ENCODE measurements at regions not wholly inside any gene's neighbourhood (a gene's known extent, or its start where the extent isn't known, plus 50 kb on each side); places are given as distances from the start of the nearest gene placed in this dataset.
"Not testable (repeated sequence)": the region's sequence is repeated elsewhere in the genome, so short reads cannot be mapped to it uniquely, and the experiment has no call there.

GRCh38 chr5:135279328-135279727 is 119.7 kb downstream of the MACROH2A1 start:
- no peak for DNase-seq (ENCODE audit: low read depth, low spot score)

- no peak for DNase-seq (ENCODE audit: low read depth, low spot score)
Measured at GRCh38 chr5:135276151-135276550, 122.9 kb downstream of the MACROH2A1 start.

- DNase-seq (ENCODE audit: low read depth, low spot score) = no peak
Measured at GRCh38 chr5:135273212-135273611, 125.8 kb downstream of the MACROH2A1 start.

- DNase-seq (ENCODE audit: low read depth, low spot score) = no peak
Measured at GRCh38 chr5:135272311-135272805, 126.7 kb downstream of the MACROH2A1 start.

GRCh38 chr5:135271533-135272310 is 127.3 kb downstream of the MACROH2A1 start:
- no peak for DNase-seq (ENCODE audit: low read depth, low spot score)

GRCh38 chr5:135269931-135270421 is 129.1 kb downstream of the MACROH2A1 start:
- no peak for DNase-seq (ENCODE audit: low read depth, low spot score)

GRCh38 chr5:135269199-135269598 is 129.8 kb downstream of the MACROH2A1 start:
- DNase-seq (ENCODE audit: low read depth, low spot score) = no peak

- DNase-seq (ENCODE audit: low read depth, low spot score) = no peak
Measured at GRCh38 chr5:135266975-135267374, 132.1 kb downstream of the MACROH2A1 start.

- DNase-seq (ENCODE audit: low read depth, low spot score) = no peak
Measured at GRCh38 chr5:135266303-135266635, 132.8 kb downstream of the MACROH2A1 start.

GRCh38 chr5:135265497-135266302 is 133.3 kb downstream of the MACROH2A1 start:
- DNase-seq (ENCODE audit: low read depth, low spot score) = no peak

GRCh38 chr5:135264451-135265440 is 134.3 kb downstream of the MACROH2A1 start:
- DNase-seq (ENCODE audit: low read depth, low spot score) = no peak

GRCh38 chr5:135263022-135263668 is 135.9 kb downstream of the MACROH2A1 start:
- DNase-seq (ENCODE audit: low read depth, low spot score) = no peak

- no peak for DNase-seq (ENCODE audit: low read depth, low spot score)
Measured at GRCh38 chr5:135262364-135262763, 136.7 kb downstream of the MACROH2A1 start.

GRCh38 chr5:135260108-135260507 is 138.9 kb downstream of the MACROH2A1 start:
- not testable (repeated sequence) for DNase-seq (ENCODE audit: low read depth, low spot score)

GRCh38 chr5:135255461-135256178 is 143.4 kb downstream of the MACROH2A1 start:
- no peak for DNase-seq (ENCODE audit: low read depth, low spot score)

- no peak for DNase-seq (ENCODE audit: low read depth, low spot score)
Measured at GRCh38 chr5:135254183-135254582, 144.8 kb downstream of the MACROH2A1 start.

GRCh38 chr5:135253601-135254178 is 145.3 kb downstream of the MACROH2A1 start:
- DNase-seq (ENCODE audit: low read depth, low spot score) = no peak

- DNase-seq (ENCODE audit: low read depth, low spot score) = no peak
Measured at GRCh38 chr5:135251093-135251492, 147.9 kb downstream of the MACROH2A1 start.

GRCh38 chr5:135250671-135251070 is 148.4 kb downstream of the MACROH2A1 start:
- DNase-seq (ENCODE audit: low read depth, low spot score) = no peak

- DNase-seq (ENCODE audit: low read depth, low spot score) = no peak
Measured at GRCh38 chr5:135249658-135250057, 149.4 kb downstream of the MACROH2A1 start.

Data from iPS DF 19.7 (cell line).